H1 (cell line): ENCODE measurements at regions not wholly inside any gene's neighbourhood (a gene's known extent, or its start where the extent isn't known, plus 50 kb on each side); places are given as distances from the start of the nearest gene placed in this dataset.

Experiments
- CTCF ChIA-PET: fragments of 300-600 bp; sonication (Branson Sonifier 250); formaldehyde crosslinking; loops from one replicate; lab custom pipeline; 2021; ENCODE audit not compliant: partially characterized antibody; lab: Charles Lee
- POLR2A ChIA-PET: fragments of 300-600 bp; sonication (Branson Sonifier 250); formaldehyde crosslinking; loops from one replicate; lab custom pipeline; 2021; ENCODE audit warnings: inconsistent platforms; ENCODE audit not compliant: partially characterized antibody; lab: Charles Lee
- DNase-seq, 2 experiments: peaks; one replicate each; pipeline versions ENCODE4 v3.0.0 to v3.0.0-alpha.2; 2010 to 2022; ENCODE audit warnings: low spot score in 2 of 2, low read depth in 1 of 2, mixed read lengths in 1 of 2
- FAIRE-seq: peaks from 2 replicates; lab custom pipeline; 2011; peaks lifted over from hg19 to GRCh38; lab: Jason Lieb, UNC
- H2AFZ ChIP-seq: 2 replicates; pipeline ENCODE4 v1.8.1; 2012; ENCODE audit warnings: low read length, inconsistent platforms
- H2AK5ac ChIP-seq: 2 replicates; pipeline ENCODE4 v1.6.1; 2013; ENCODE audit warnings: low read depth, low read length
- H2BK120ac ChIP-seq: replicated peaks from 2 replicates; pipeline ENCODE3; 2013; ENCODE audit warnings: low read depth, low read length, inconsistent platforms
- H2BK12ac ChIP-seq: 2 replicates; pipeline ENCODE4 v1.6.1; 2013; ENCODE audit warnings: low read depth, low read length
- H2BK15ac ChIP-seq: 2 replicates; pipeline ENCODE4 v1.6.1; 2013; ENCODE audit warnings: low read length
- H2BK20ac ChIP-seq: 2 replicates; pipeline ENCODE4 v1.6.1; 2013; ENCODE audit warnings: low read length
- H2BK5ac ChIP-seq: 2 replicates; pipeline ENCODE4 v1.6.1; 2013; ENCODE audit warnings: low read depth, low read length
- H3K14ac ChIP-seq: 2 replicates; pipeline ENCODE4 v1.6.1; 2013; ENCODE audit warnings: inconsistent platforms; ENCODE audit not compliant: insufficient read length
- H3K18ac ChIP-seq: 2 replicates; pipeline ENCODE4 v1.6.1; 2013; ENCODE audit warnings: low read length; ENCODE audit errors: extremely low read depth
- H3K23ac ChIP-seq: 2 replicates; pipeline ENCODE4 v1.6.1; 2013; ENCODE audit warnings: inconsistent platforms; ENCODE audit not compliant: insufficient read length
- H3K23me2 ChIP-seq: 2 replicates; pipeline ENCODE4 v1.6.1; 2013; ENCODE audit warnings: low read depth, low read length
- H3K27ac ChIP-seq: 2 replicates; pipeline ENCODE4 v1.6.1; 2011; ENCODE audit warnings: low read depth, low read length, inconsistent platforms
- H3K27me3 ChIP-seq, 4 experiments: replicated peaks in 1 of 4; 1 replicate in 1 of 4; 2 replicates in 3 of 4; pipeline versions ENCODE4 v1.6.1 to v1.8.1; 2011 to 2013; ENCODE audit warnings: low read length in 3 of 4, mild to moderate bottlenecking in 3 of 4, inconsistent platforms in 2 of 4, mixed read lengths in 2 of 4, moderate library complexity in 1 of 4; ENCODE audit not compliant: control insufficient read depth in 3 of 4, insufficient read depth in 3 of 4; ENCODE audit errors: extremely low read depth in 1 of 4
- H3K36me3 ChIP-seq, 4 experiments: 2 replicates each; pipeline versions ENCODE4 v1.6.1 to v1.8.1; 2011 to 2013; ENCODE audit warnings: mild to moderate bottlenecking in 4 of 4, low read length in 3 of 4, moderate library complexity in 2 of 4, control low read depth in 1 of 4, inconsistent platforms in 1 of 4; ENCODE audit not compliant: insufficient read depth in 4 of 4, control insufficient read depth in 2 of 4
- H3K4ac ChIP-seq: replicated peaks from 2 replicates; pipeline ENCODE3; 2013; ENCODE audit warnings: low read length, low read depth, mixed read lengths, inconsistent platforms; ENCODE audit not compliant: insufficient read length
- H3K4me1 ChIP-seq, 4 experiments: replicated peaks in 1 of 4; 1 replicate in 1 of 4; 2 replicates in 3 of 4; pipeline versions ENCODE4 v1.6.1 to v1.8.1; 2011 to 2013; ENCODE audit warnings: low read length in 3 of 4, inconsistent platforms in 2 of 4, mixed read lengths in 1 of 4; ENCODE audit not compliant: insufficient read depth in 4 of 4, control insufficient read depth in 3 of 4
- H3K4me2 ChIP-seq, 2 experiments: 2 replicates each; pipeline versions ENCODE4 v1.6.1 to v1.8.1; 2011 to 2013; ENCODE audit warnings: low read depth in 2 of 2, low read length in 2 of 2, control low read depth in 1 of 2, inconsistent platforms in 1 of 2, mild to moderate bottlenecking in 1 of 2; ENCODE audit not compliant: insufficient read depth in 1 of 2
- H3K4me3 ChIP-seq, 4 experiments: fragments of 200-600, 300-600 bp in 1 of 4; sonication (generic), shearing (Covaris generic), sonication (Bioruptor Twin) in 1 of 4; 2 replicates each; pipeline versions ENCODE4 v1.5.1 to v1.8.1; 2011 to 2016; ENCODE audit warnings: low read length in 4 of 4, low read depth in 3 of 4, control low read depth in 2 of 4, inconsistent platforms in 2 of 4, mild to moderate bottlenecking in 2 of 4, mixed read lengths in 1 of 4, moderate library complexity in 1 of 4; ENCODE audit not compliant: insufficient read depth in 2 of 4; ENCODE audit errors: extremely low read depth in 1 of 4
- H3K56ac ChIP-seq: replicated peaks from 2 replicates; pipeline ENCODE3; 2013; ENCODE audit warnings: low read depth, mild to moderate bottlenecking, mixed read lengths, low read length, inconsistent platforms; ENCODE audit not compliant: insufficient read length
- H3K79me1 ChIP-seq: 2 replicates; pipeline ENCODE4 v1.6.1; 2013; ENCODE audit warnings: low read depth, low read length, control low read depth
- H3K79me2 ChIP-seq, 2 experiments: 2 replicates each; pipeline versions ENCODE4 v1.6.1 to v1.8.1; 2012 to 2013; ENCODE audit warnings: low read length in 2 of 2, mild to moderate bottlenecking in 2 of 2, inconsistent platforms in 1 of 2; ENCODE audit not compliant: insufficient read depth in 2 of 2, control insufficient read depth in 1 of 2
- H3K9ac ChIP-seq, 4 experiments: replicated peaks in 1 of 4; 1 replicate in 1 of 4; 2 replicates in 3 of 4; pipeline versions ENCODE4 v1.6.1 to v1.8.1; 2011 to 2013; ENCODE audit warnings: low read depth in 3 of 4, low read length in 3 of 4, control low read depth in 2 of 4, mild to moderate bottlenecking in 2 of 4, moderate library complexity in 2 of 4, inconsistent platforms in 1 of 4; ENCODE audit errors: extremely low read depth in 1 of 4
- H3K9me3 ChIP-seq, 2 experiments: 2 replicates each; pipeline versions ENCODE4 v1.6.1 to v1.8.1; 2012 to 2013; ENCODE audit warnings: mild to moderate bottlenecking in 2 of 2, moderate library complexity in 2 of 2, control low read depth in 1 of 2, inconsistent platforms in 1 of 2, low read depth in 1 of 2, low read length in 1 of 2, mixed read lengths in 1 of 2; ENCODE audit not compliant: insufficient read depth in 2 of 2
- H4K20me1 ChIP-seq, 2 experiments: replicated peaks in 1 of 2; 2 replicates each; pipeline versions ENCODE3 to v1.8.1; 2011 to 2013; ENCODE audit warnings: inconsistent platforms in 2 of 2, low read length in 2 of 2, mild to moderate bottlenecking in 1 of 2; ENCODE audit not compliant: insufficient read depth in 2 of 2, control insufficient read depth in 1 of 2
- H4K5ac ChIP-seq: 2 replicates; pipeline ENCODE4 v1.6.1; 2013; ENCODE audit warnings: low read length, low read depth, mixed read lengths, inconsistent platforms; ENCODE audit not compliant: insufficient read length
- H4K8ac ChIP-seq: 2 replicates; pipeline ENCODE4 v1.8.0; 2013; ENCODE audit warnings: mild to moderate bottlenecking, moderate library complexity, low read length, inconsistent platforms; ENCODE audit not compliant: insufficient read depth; ENCODE audit errors: extremely low read depth
- H4K91ac ChIP-seq: replicated peaks from 2 replicates; pipeline ENCODE3; 2013; ENCODE audit warnings: low read length, mixed read lengths, inconsistent platforms; ENCODE audit not compliant: insufficient read length
- CTBP2 ChIP-seq: IDR thresholded peaks from 2 replicates; pipeline ENCODE4 v1.7.0; 2011; ENCODE audit warnings: borderline replicate concordance, mild to moderate bottlenecking, moderate library complexity, mixed read lengths, low read length; ENCODE audit not compliant: insufficient read depth, insufficient read length
- CTCF ChIP-seq, 3 experiments: IDR thresholded peaks; 1 replicate in 2 of 3; 2 replicates in 1 of 3; pipeline versions ENCODE4 v1.5.1 to v1.6.1; 2011; ENCODE audit warnings: low read length in 3 of 3, mild to moderate bottlenecking in 3 of 3, inconsistent platforms in 2 of 3, low read depth in 1 of 3, moderate library complexity in 1 of 3; ENCODE audit not compliant: insufficient read depth in 1 of 3; ENCODE audit errors: control extremely low read depth in 1 of 3
- JUN ChIP-seq: IDR thresholded peaks from 2 replicates; pipeline ENCODE4 v1.6.1; 2011; ENCODE audit warnings: low read depth, mild to moderate bottlenecking, improper control_type of control experiment, low read length
- PHF8 ChIP-seq: fragments of 200-600 bp; sonication (generic); conservative IDR thresholded peaks from 2 replicates; pipeline ENCODE4 v1.7.1; 2012; ENCODE audit warnings: low read depth, mild to moderate bottlenecking, inconsistent platforms, low read length, moderate library complexity
- RBBP5 ChIP-seq: IDR thresholded peaks from 2 replicates; pipeline ENCODE4 v1.7.1; 2012; ENCODE audit warnings: low read depth, mild to moderate bottlenecking, inconsistent platforms, low read length, moderate library complexity, borderline replicate concordance
- SUZ12 ChIP-seq: fragments of 200-600 bp; sonication (generic); IDR thresholded peaks from 2 replicates; pipeline ENCODE4 v1.6.1; 2012; ENCODE audit warnings: mild to moderate bottlenecking, inconsistent platforms, low read length, moderate library complexity, mixed read lengths
- WGBS, 2 experiments: shearing (Covaris generic) in 1 of 2; methylation state at CpG; one replicate each; pipeline versions ENCODE4 v1.1.6 to v1.1.7; 2013 to 2015; ENCODE audit warnings: low lambda C conversion rate in 2 of 2, mixed read lengths in 2 of 2, inconsistent platforms in 1 of 2, low coverage in 1 of 2, missing lambda C conversion rate in 1 of 2; ENCODE audit not compliant: insufficient replicate concordance in 2 of 2, insufficient coverage in 1 of 2, insufficient read length in 1 of 2; ENCODE audit errors: extremely low coverage in 1 of 2, missing lambda C conversion rate in 1 of 2; 5-methylcytosine and 5-hydroxymethylcytosine counted together

GRCh38 chr18:64806232-64806631 is 657.3 kb upstream of the LINC00305 start:
- Histone ChIP-seq H3K23ac (no peak overlapping the region), H3K79me2 (no peaks in the 10 kb centered on the region), H3K27me3 (no peaks in the 10 kb centered on the region), H2BK20ac (no peak overlapping the region), H3K4me3 (no peak overlapping the region), H2AK5ac (no peak overlapping the region), H3K18ac (no peak overlapping the region), H3K4ac (no peak overlapping the region), H3K36me3 (no peaks in the 10 kb centered on the region), H4K91ac (no peak overlapping the region), H3K9ac (no peak overlapping the region), H3K9me3 (no peaks in the 10 kb centered on the region)
- POLR2A ChIA-PET: no interaction called here
- 86% methylated on average over 2 of the region's 2 CpGs; no CpG with 5 or more reads in 1 of the 2 experiments for WGBS, 2 experiments
- CTCF ChIA-PET: no interaction called here
- TF ChIP-seq CTCF (IDR thresholded peaks at IDR 0.05; ENCODE audit: control extremely low read depth in 1 of 3, insufficient read depth in 1 of 3, low read depth in 1 of 3, low read length in 3 of 3) (no peak), SUZ12 (no peak), PHF8 (no peak), CTBP2 (no peak), RBBP5 (no peak), JUN (no peak)
- TF ChIP-seq, all 59 proteins: peak for 0
- Histone ChIP-seq H2BK12ac (no peak overlapping the region), H3K79me1 (no peaks in the 10 kb centered on the region), H3K4me1 (no peaks in the 10 kb centered on the region), H3K4me2 (no peak overlapping the region), H3K23me2 (no peaks in the 10 kb centered on the region), H2AFZ (no peak overlapping the region), H3K27ac (no peak overlapping the region), H2BK5ac (no peak overlapping the region), H2BK120ac (no peak overlapping the region), H4K8ac (no peak overlapping the region), H4K20me1 (no peaks in the 10 kb centered on the region), H4K5ac (no peak overlapping the region), H2BK15ac (no peak overlapping the region), H3K14ac (no peak overlapping the region), H3K56ac (no peak overlapping the region)
- no peak for DNase-seq
- no peak for FAIRE-seq
